ENCODE measurements at regions not wholly inside any gene's neighbourhood (a gene's known extent, or its start where the extent isn't known, plus 50 kb on each side); places are given as distances from the start of the nearest gene placed in this dataset.
A peak's percentile ranks its signal among the peaks of the same experiment; 100 is the strongest.

- peak; percentile 83 for DNase-seq (ENCODE audit: low read depth)
- H3K4me3 ChIP-seq (replicated peaks; ENCODE audit: low read depth, low read length), result no peak overlapping the region
- no peak for TF ChIP-seq CTCF (IDR thresholded peaks at IDR 0.05; ENCODE audit: low read length, missing control alignments)
Observed at GRCh38 chr13:73938372-73939070, 195.7 kb downstream of the KLF12 start.

GRCh38 chr13:73937441-73937840 lies 196.8 kb downstream of the KLF12 start:
- H3K4me3 ChIP-seq (replicated peaks; ENCODE audit: low read depth, low read length), result no peak overlapping the region
- DNase-seq (ENCODE audit: low read depth), result no peak
- no peak for TF ChIP-seq CTCF (IDR thresholded peaks at IDR 0.05; ENCODE audit: low read length, missing control alignments)

- TF ChIP-seq CTCF (IDR thresholded peaks at IDR 0.05; ENCODE audit: low read length, missing control alignments), result no peak
- H3K4me3 ChIP-seq (replicated peaks; ENCODE audit: low read depth, low read length), result no peak overlapping the region
- peak; percentile 48 for DNase-seq (ENCODE audit: low read depth)
Observed at GRCh38 chr13:73935991-73936390, 198.2 kb downstream of the KLF12 start.

GRCh38 chr13:73934771-73935170 lies 199.4 kb downstream of the KLF12 start:
- DNase-seq (ENCODE audit: low read depth), result no peak
- no peak for TF ChIP-seq CTCF (IDR thresholded peaks at IDR 0.05; ENCODE audit: low read length, missing control alignments)
- no peak overlapping the region for H3K4me3 ChIP-seq (replicated peaks; ENCODE audit: low read depth, low read length)

- DNase-seq (ENCODE audit: low read depth), result no peak
- no peak for TF ChIP-seq CTCF (IDR thresholded peaks at IDR 0.05; ENCODE audit: low read length, missing control alignments)
Observed at GRCh38 chr13:73934215-73934641, 200.0 kb downstream of the KLF12 start.

GRCh38 chr13:73933795-73934194 lies 200.4 kb downstream of the KLF12 start:
- no peak for TF ChIP-seq CTCF (IDR thresholded peaks at IDR 0.05; ENCODE audit: low read length, missing control alignments)
- H3K4me3 ChIP-seq (replicated peaks; ENCODE audit: low read depth, low read length), result no peak overlapping the region
- DNase-seq (ENCODE audit: low read depth), result no peak

More at GRCh38 chr13:73934215-73934641, 200.0 kb downstream of the KLF12 start:
- H3K4me3 ChIP-seq (replicated peaks; ENCODE audit: low read depth, low read length), result no peak overlapping the region

GRCh38 chr13:73932091-73932490 lies 202.1 kb downstream of the KLF12 start:
- DNase-seq (ENCODE audit: low read depth), result no peak
- TF ChIP-seq CTCF (IDR thresholded peaks at IDR 0.05; ENCODE audit: low read length, missing control alignments), result no peak
- H3K4me3 ChIP-seq (replicated peaks; ENCODE audit: low read depth, low read length), result no peak overlapping the region

Data from fibroblast of pulmonary artery (primary cell).